ENCODE measurements at regions not wholly inside any gene's neighbourhood (a gene's known extent, or its start where the extent isn't known, plus 50 kb on each side); places are given as distances from the start of the nearest gene placed in this dataset.

DNA sequence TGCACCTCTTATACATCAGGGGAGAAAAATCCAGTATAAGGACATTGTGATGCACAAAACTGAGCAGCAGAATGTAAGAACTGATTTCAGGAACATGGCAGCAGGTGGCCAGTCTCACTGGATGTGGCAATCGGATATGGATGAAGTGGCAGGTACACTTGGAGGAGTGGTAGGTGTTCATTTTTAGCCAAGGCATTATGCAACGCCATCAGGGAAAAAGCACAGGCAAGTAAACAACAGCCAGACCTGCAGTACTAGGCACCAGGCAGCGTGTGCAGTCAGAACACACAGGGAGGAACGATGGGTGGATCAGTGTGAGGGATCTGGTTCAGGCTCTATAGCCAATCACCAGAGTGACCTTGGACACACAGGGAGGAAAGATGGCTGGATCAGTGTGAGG is 77.4 kb upstream of the GCFC2 start:
- TF ChIP-seq, protein P1, sequence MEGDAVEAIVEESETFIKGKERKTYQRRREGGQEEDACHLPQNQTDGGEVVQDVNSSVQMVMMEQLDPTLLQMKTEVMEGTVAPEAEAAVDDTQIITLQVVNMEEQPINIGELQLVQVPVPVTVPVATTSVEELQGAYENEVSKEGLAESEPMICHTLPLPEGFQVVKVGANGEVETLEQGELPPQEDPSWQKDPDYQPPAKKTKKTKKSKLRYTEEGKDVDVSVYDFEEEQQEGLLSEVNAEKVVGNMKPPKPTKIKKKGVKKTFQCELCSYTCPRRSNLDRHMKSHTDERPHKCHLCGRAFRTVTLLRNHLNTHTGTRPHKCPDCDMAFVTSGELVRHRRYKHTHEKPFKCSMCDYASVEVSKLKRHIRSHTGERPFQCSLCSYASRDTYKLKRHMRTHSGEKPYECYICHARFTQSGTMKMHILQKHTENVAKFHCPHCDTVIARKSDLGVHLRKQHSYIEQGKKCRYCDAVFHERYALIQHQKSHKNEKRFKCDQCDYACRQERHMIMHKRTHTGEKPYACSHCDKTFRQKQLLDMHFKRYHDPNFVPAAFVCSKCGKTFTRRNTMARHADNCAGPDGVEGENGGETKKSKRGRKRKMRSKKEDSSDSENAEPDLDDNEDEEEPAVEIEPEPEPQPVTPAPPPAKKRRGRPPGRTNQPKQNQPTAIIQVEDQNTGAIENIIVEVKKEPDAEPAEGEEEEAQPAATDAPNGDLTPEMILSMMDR (IDR thresholded peaks at IDR 0.05; ENCODE audit: borderline replicate concordance, extremely low read depth, low read length, poor library complexity, severe bottlenecking), result no peak
- no peak for TF ChIP-seq EZH2 (IDR thresholded peaks at IDR 0.05; ENCODE audit: borderline replicate concordance, low read depth, low read length, severe bottlenecking)
- no peak overlapping the region for H2AFZ ChIP-seq (ENCODE audit: low read depth, low read length)
- peaks cover 2% of the 10 kb centered on the region for H3K27me3 ChIP-seq (ENCODE audit: insufficient read depth, low read length, poor library complexity)
- H3K4me2 ChIP-seq (ENCODE audit: insufficient read depth, low read length), result no peak overlapping the region
- H3K36me3 ChIP-seq (ENCODE audit: insufficient read depth, low read length), result no peaks in the 10 kb centered on the region
- H3K79me2 ChIP-seq (ENCODE audit: insufficient read depth, low read length), result no peaks in the 10 kb centered on the region
- H4K20me1 ChIP-seq (ENCODE audit: insufficient read depth, low read length), result no peaks in the 10 kb centered on the region
- no peak overlapping the region for H3K4me3 ChIP-seq (ENCODE audit: low read depth in 1 of 2, low read length in 2 of 2)
- DNase-seq, result no peak
- no peak for ATAC-seq (ENCODE audit: insufficient read depth, low read depth)
- H3K9me3 ChIP-seq (ENCODE audit: insufficient read depth, low read length, severe bottlenecking), result no peaks in the 10 kb centered on the region
- H3K4me1 ChIP-seq (ENCODE audit: insufficient read depth, low read length), result no peaks in the 10 kb centered on the region
- H3K9ac ChIP-seq (ENCODE audit: low read depth, low read length), result no peak overlapping the region
- H3K27ac ChIP-seq (ENCODE audit: low read length), result no peak overlapping the region

DNA sequence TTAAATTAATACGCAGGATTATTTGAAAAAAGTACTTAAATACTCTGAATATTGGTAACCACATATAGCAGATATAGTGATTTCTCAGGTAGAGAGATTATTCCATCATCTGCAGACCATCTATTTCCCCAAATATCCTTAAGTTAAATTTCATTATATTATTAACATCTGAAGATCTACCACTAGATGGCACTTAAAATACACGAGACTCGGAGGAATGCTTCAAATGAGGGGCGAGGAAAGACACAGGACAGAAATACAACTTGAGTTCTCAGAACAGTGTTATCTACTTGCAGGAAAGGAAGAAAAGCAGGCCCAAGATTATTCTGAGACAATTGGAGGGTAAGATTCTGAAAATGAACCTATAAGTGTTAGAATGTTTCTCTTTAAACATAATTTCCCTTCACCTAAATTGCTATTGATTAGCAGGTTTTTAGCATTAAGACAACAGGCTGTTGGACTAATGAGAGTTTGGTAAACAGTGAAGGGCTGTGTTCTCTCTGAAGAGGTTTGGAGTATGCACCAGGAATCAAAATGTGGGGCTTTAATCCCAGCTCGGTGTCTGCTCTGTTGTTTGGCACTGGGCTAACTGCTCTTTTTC is 76.9 kb upstream of the GCFC2 start:
- H3K79me2 ChIP-seq (ENCODE audit: insufficient read depth, low read length), result no peaks in the 10 kb centered on the region
- H4K20me1 ChIP-seq (ENCODE audit: insufficient read depth, low read length), result no peaks in the 10 kb centered on the region
- no peaks in the 10 kb centered on the region for H3K9me3 ChIP-seq (ENCODE audit: insufficient read depth, low read length, severe bottlenecking)
- DNase-seq (no peak), ATAC-seq (ENCODE audit: insufficient read depth, low read depth) (peak; percentile 78)
- H2AFZ ChIP-seq (ENCODE audit: low read depth, low read length), result no peak overlapping the region
- H3K36me3 ChIP-seq (ENCODE audit: insufficient read depth, low read length), result no peaks in the 10 kb centered on the region
- no peak overlapping the region for H3K9ac ChIP-seq (ENCODE audit: low read depth, low read length)
- no peak overlapping the region for H3K27ac ChIP-seq (ENCODE audit: low read length)
- no peaks in the 10 kb centered on the region for H3K4me1 ChIP-seq (ENCODE audit: insufficient read depth, low read length)
- H3K4me2 ChIP-seq (ENCODE audit: insufficient read depth, low read length), result no peak overlapping the region
- H3K4me3 ChIP-seq (ENCODE audit: low read depth in 1 of 2, low read length in 2 of 2), result no peak overlapping the region
- TF ChIP-seq EZH2 (IDR thresholded peaks at IDR 0.05; ENCODE audit: borderline replicate concordance, low read depth, low read length, severe bottlenecking), result no peak
- TF ChIP-seq, protein P1 (IDR thresholded peaks at IDR 0.05; ENCODE audit: borderline replicate concordance, extremely low read depth, low read length, poor library complexity, severe bottlenecking), result peak; percentile 67
- peaks cover 2% of the 10 kb centered on the region for H3K27me3 ChIP-seq (ENCODE audit: insufficient read depth, low read length, poor library complexity)

DNA sequence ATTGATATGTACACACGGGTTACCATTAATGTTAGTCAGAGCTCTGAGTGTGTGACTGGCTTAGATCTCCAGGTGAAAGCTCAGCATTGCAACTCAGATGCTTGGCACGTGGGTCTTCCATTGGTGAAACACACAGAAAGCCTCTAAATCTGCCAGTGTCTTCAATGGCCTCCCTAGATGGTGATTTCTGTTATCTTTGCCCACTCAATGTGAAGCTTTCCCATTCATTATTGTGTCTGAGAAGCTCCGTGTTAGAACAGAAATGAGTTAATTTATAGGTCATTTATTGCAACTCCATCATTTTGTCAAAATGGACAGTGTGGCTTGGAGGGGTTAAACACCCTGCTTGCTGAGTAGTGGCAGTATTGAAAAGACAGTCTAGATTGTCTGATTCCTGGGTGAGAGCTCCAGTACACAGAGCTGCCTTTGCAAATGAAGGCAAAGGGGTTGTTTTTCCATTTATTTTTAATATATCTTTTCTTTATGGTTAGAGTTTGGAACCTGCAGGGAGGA is 64.7 kb upstream of the GCFC2 start:
- Histone ChIP-seq H3K4me2 (ENCODE audit: insufficient read depth, low read length) (no peak overlapping the region), H3K27ac (ENCODE audit: low read length) (no peak overlapping the region), H3K27me3 (ENCODE audit: insufficient read depth, low read length, poor library complexity) (peaks cover 18% of the 10 kb centered on the region), H3K4me3 (ENCODE audit: low read depth in 1 of 2, low read length in 2 of 2) (no peak overlapping the region), H3K79me2 (ENCODE audit: insufficient read depth, low read length) (no peaks in the 10 kb centered on the region), H3K9ac (ENCODE audit: low read depth, low read length) (no peak overlapping the region), H3K4me1 (ENCODE audit: insufficient read depth, low read length) (no peaks in the 10 kb centered on the region), H2AFZ (ENCODE audit: low read depth, low read length) (no peak overlapping the region), H3K9me3 (ENCODE audit: insufficient read depth, low read length, severe bottlenecking) (no peaks in the 10 kb centered on the region), H4K20me1 (ENCODE audit: insufficient read depth, low read length) (no peaks in the 10 kb centered on the region), H3K36me3 (ENCODE audit: insufficient read depth, low read length) (no peaks in the 10 kb centered on the region)
- DNase-seq, result no peak
- TF ChIP-seq, protein P1 (IDR thresholded peaks at IDR 0.05; ENCODE audit: borderline replicate concordance, extremely low read depth, low read length, poor library complexity, severe bottlenecking), result no peak
- TF ChIP-seq EZH2 (IDR thresholded peaks at IDR 0.05; ENCODE audit: borderline replicate concordance, low read depth, low read length, severe bottlenecking), result no peak
- no peak for ATAC-seq (ENCODE audit: insufficient read depth, low read depth)
